ENCODE measurements at regions not wholly inside any gene's neighbourhood (a gene's known extent, or its start where the extent isn't known, plus 50 kb on each side); places are given as distances from the start of the nearest gene placed in this dataset.

GRCh38 chr2:125867908-125868307, 788.0 kb upstream of the GYPC start:
- Histone ChIP-seq H3K4me1 (ENCODE audit: control insufficient read depth, insufficient read depth, low read length) (no peaks in the 10 kb centered on the region), H3K27me3 (replicated peaks; ENCODE audit: control insufficient read depth, insufficient read depth, low read length) (no peaks in the 10 kb centered on the region), H3K9ac (ENCODE audit: low read length) (no peak overlapping the region), H3K4me3 (ENCODE audit: low read length) (no peak overlapping the region), H3K9me3 (ENCODE audit: control insufficient read depth, low read length) (peaks cover 11% of the 10 kb centered on the region), H3K36me3 (ENCODE audit: control insufficient read depth, insufficient read depth, low read length, severe bottlenecking) (no peaks in the 10 kb centered on the region)
- no peak for DNase-seq (ENCODE audit: low read depth)

GRCh38 chr2:125870264-125870663, 785.7 kb upstream of the GYPC start:
- DNase-seq (ENCODE audit: low read depth): no peak
- Histone ChIP-seq H3K9me3 (ENCODE audit: control insufficient read depth, low read length) (peaks cover 11% of the 10 kb centered on the region), H3K4me1 (ENCODE audit: control insufficient read depth, insufficient read depth, low read length) (no peaks in the 10 kb centered on the region), H3K9ac (ENCODE audit: low read length) (no peak overlapping the region), H3K36me3 (ENCODE audit: control insufficient read depth, insufficient read depth, low read length, severe bottlenecking) (no peaks in the 10 kb centered on the region), H3K4me3 (ENCODE audit: low read length) (no peak overlapping the region), H3K27me3 (replicated peaks; ENCODE audit: control insufficient read depth, insufficient read depth, low read length) (no peaks in the 10 kb centered on the region)

- H3K4me1 ChIP-seq (ENCODE audit: control insufficient read depth, insufficient read depth, low read length): no peaks in the 10 kb centered on the region
- no peak overlapping the region for H3K9ac ChIP-seq (ENCODE audit: low read length)
- no peak overlapping the region for H3K4me3 ChIP-seq (ENCODE audit: low read length)
- H3K36me3 ChIP-seq (ENCODE audit: control insufficient read depth, insufficient read depth, low read length, severe bottlenecking): no peaks in the 10 kb centered on the region
- peaks cover 11% of the 10 kb centered on the region for H3K9me3 ChIP-seq (ENCODE audit: control insufficient read depth, low read length)
- no peak for DNase-seq (ENCODE audit: low read depth)
- H3K27me3 ChIP-seq (replicated peaks; ENCODE audit: control insufficient read depth, insufficient read depth, low read length): no peaks in the 10 kb centered on the region
Observed at GRCh38 chr2:125870746-125871145, 785.2 kb upstream of the GYPC start.

DNA sequence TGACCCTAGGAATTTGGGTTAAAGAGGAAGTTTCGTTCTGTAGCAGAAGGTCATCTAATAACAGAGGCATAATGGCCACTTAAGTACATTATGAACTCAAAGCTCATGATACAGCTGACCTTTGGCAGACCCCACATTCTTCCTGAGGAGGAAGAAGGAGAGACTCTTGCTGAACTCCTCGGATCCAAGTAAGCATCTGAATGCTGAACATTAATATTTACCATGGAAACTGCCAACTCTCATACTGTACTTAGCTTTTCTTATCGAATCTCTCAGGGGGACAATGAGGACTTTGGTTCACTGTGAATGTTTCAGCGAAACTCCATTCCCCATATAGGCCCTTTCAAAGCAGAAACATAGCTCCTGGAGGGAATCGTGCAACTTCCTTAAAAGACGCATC, 781.4 kb upstream of the GYPC start:
- Histone ChIP-seq H3K9me3 (ENCODE audit: control insufficient read depth, low read length) (peaks cover 15% of the 10 kb centered on the region), H3K36me3 (ENCODE audit: control insufficient read depth, insufficient read depth, low read length, severe bottlenecking) (no peaks in the 10 kb centered on the region), H3K4me3 (ENCODE audit: low read length) (no peak overlapping the region), H3K4me1 (ENCODE audit: control insufficient read depth, insufficient read depth, low read length) (no peaks in the 10 kb centered on the region), H3K27me3 (replicated peaks; ENCODE audit: control insufficient read depth, insufficient read depth, low read length) (no peaks in the 10 kb centered on the region), H3K9ac (ENCODE audit: low read length) (no peak overlapping the region)
- DNase-seq (ENCODE audit: low read depth): no peak

DNA sequence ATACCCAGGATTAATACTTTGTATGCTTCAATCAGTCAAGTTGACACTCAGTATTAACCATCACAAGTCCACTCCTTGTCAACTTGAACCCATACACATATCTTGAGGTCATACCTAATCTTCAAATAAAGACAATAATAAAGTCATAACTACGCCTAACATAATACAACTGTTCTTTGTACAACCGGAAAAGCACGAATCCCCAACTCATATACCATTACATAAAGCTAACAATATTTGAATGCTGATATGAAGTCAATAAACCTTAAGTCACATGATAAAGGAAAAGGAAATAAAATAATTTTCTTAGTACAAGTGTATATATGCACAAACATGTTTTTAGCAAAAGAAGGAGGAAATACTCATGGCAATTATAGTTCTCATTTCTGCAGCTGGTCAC, 770.6 kb upstream of the GYPC start:
- H3K9me3 ChIP-seq (ENCODE audit: control insufficient read depth, low read length): peaks cover 27% of the 10 kb centered on the region
- no peak overlapping the region for H3K9ac ChIP-seq (ENCODE audit: low read length)
- H3K27me3 ChIP-seq (replicated peaks; ENCODE audit: control insufficient read depth, insufficient read depth, low read length): no peaks in the 10 kb centered on the region
- no peaks in the 10 kb centered on the region for H3K36me3 ChIP-seq (ENCODE audit: control insufficient read depth, insufficient read depth, low read length, severe bottlenecking)
- H3K4me3 ChIP-seq (ENCODE audit: low read length): no peak overlapping the region
- DNase-seq (ENCODE audit: low read depth): no peak
- H3K4me1 ChIP-seq (ENCODE audit: control insufficient read depth, insufficient read depth, low read length): no peaks in the 10 kb centered on the region

- H3K4me1 ChIP-seq (ENCODE audit: control insufficient read depth, insufficient read depth, low read length): no peaks in the 10 kb centered on the region
- H3K9ac ChIP-seq (ENCODE audit: low read length): no peak overlapping the region
- H3K4me3 ChIP-seq (ENCODE audit: low read length): no peak overlapping the region
- no peaks in the 10 kb centered on the region for H3K36me3 ChIP-seq (ENCODE audit: control insufficient read depth, insufficient read depth, low read length, severe bottlenecking)
- peaks cover 31% of the 10 kb centered on the region for H3K9me3 ChIP-seq (ENCODE audit: control insufficient read depth, low read length)
- no peaks in the 10 kb centered on the region for H3K27me3 ChIP-seq (replicated peaks; ENCODE audit: control insufficient read depth, insufficient read depth, low read length)
- DNase-seq (ENCODE audit: low read depth): no peak
Observed at GRCh38 chr2:125886153-125886552, 769.8 kb upstream of the GYPC start.

DNA sequence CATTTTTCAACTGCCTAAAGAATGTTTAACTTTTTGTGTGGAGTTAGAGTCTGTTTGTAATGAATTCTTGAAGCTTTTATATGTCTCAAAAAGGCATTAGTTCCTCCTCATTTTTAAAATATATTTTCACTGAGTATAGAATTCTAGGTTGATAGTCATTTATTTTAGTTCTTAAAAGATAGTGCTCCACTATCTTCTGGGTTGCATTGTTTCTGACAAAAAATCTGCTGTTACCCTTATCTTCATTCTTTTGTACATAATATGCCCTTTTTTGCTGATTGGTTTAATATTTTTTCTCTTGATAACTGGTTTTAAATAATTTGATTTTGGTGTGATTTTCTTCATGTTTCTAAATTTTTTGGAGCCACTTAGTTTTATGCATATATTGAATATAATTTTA, 754.7 kb upstream of the GYPC start:
- DNase-seq (ENCODE audit: low read depth): no peak
- Histone ChIP-seq H3K27me3 (replicated peaks; ENCODE audit: control insufficient read depth, insufficient read depth, low read length) (no peaks in the 10 kb centered on the region), H3K4me3 (ENCODE audit: low read length) (no peak overlapping the region), H3K4me1 (ENCODE audit: control insufficient read depth, insufficient read depth, low read length) (no peaks in the 10 kb centered on the region), H3K36me3 (ENCODE audit: control insufficient read depth, insufficient read depth, low read length, severe bottlenecking) (no peaks in the 10 kb centered on the region), H3K9ac (ENCODE audit: low read length) (no peak overlapping the region), H3K9me3 (ENCODE audit: control insufficient read depth, low read length) (peaks cover 30% of the 10 kb centered on the region)

DNA sequence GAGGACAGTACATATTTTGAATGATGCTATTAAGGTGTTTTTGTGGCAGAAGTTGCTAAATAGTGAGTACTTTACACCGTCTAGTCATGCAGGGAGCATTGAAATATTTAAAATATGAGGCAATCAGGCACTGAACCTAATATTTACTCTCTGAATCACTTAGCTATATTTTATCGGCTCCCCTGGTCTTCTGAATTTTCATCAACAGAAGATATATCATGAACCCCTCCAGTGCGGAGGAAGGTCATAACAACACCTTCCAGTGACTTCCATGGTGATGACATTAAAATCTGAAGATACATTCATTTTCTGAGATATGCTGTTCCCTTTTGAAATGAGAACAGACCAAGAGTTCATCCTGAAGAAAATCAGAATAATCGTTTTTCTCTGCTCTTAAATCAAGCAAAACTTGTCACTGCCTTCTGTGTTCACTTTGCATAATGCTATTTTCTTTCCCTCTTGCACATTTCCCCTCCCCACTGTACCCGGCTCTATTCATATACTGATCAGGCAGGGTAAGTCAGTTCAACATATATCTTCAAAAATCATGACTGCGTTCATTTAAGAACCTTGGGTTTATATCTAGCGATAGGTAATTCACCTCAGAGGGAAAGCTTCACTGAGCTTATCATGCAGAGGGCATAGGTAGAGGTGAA, 729.9 kb upstream of the GYPC start:
- H3K36me3 ChIP-seq (ENCODE audit: control insufficient read depth, insufficient read depth, low read length, severe bottlenecking): no peaks in the 10 kb centered on the region

DNA sequence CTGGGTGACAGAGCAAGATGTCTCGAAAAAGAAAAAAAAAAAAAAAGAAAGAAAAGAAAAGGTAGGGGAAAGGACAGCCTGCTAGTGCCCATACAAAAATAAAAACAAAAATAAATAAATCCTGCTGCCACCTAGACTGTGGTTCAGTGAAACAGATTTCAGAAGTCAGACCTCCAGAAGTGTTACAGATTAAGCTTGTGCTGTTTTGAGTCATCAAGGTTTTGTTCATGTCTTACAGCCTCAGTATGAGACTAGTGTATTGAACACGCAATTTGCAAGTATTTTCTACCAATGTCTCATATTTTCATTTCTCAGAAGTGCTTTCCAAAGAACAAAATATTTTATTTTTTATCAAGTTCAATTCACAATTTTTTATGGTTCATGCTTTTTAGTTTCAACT, 720.4 kb upstream of the GYPC start:
- Histone ChIP-seq H3K27me3 (replicated peaks; ENCODE audit: control insufficient read depth, insufficient read depth, low read length) (no peaks in the 10 kb centered on the region), H3K9ac (ENCODE audit: low read length) (no peak overlapping the region), H3K4me1 (ENCODE audit: control insufficient read depth, insufficient read depth, low read length) (no peaks in the 10 kb centered on the region), H3K4me3 (ENCODE audit: low read length) (no peak overlapping the region), H3K9me3 (ENCODE audit: control insufficient read depth, low read length) (no peaks in the 10 kb centered on the region), H3K36me3 (ENCODE audit: control insufficient read depth, insufficient read depth, low read length, severe bottlenecking) (no peaks in the 10 kb centered on the region)
- DNase-seq (ENCODE audit: low read depth): no peak

More for the DNA sequence above, 729.9 kb upstream of the GYPC start:
- Histone ChIP-seq H3K4me3 (ENCODE audit: low read length) (no peak overlapping the region), H3K9me3 (ENCODE audit: control insufficient read depth, low read length) (peaks cover 3% of the 10 kb centered on the region), H3K27me3 (replicated peaks; ENCODE audit: control insufficient read depth, insufficient read depth, low read length) (no peaks in the 10 kb centered on the region), H3K9ac (ENCODE audit: low read length) (no peak overlapping the region), H3K4me1 (ENCODE audit: control insufficient read depth, insufficient read depth, low read length) (no peaks in the 10 kb centered on the region)
- no peak for DNase-seq (ENCODE audit: low read depth)

GRCh38 chr2:125942585-125943424, 713.2 kb upstream of the GYPC start:
- H3K9me3 ChIP-seq (ENCODE audit: control insufficient read depth, low read length): peaks cover 3% of the 10 kb centered on the region
- DNase-seq (ENCODE audit: low read depth): no peak

DNA sequence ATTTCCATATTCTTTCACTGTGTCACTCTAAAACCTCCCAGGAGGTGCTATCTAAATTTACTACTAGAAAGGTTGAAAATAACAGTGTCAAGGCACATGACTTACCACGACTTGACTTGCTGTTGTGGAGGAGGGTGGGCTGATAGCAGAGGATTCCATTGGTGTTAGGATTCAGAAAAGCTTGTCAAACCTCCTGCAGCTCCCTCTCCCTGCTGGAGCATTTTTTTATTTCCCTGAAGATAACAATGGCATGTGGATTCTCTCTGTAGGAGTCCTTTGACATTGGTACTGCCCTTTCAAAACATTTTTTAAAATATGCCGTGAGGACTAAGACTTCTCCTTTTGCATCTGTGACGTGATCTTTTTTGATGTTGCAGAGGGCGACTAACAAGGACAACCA, 696.9 kb upstream of the GYPC start:
- Histone ChIP-seq H3K9ac (ENCODE audit: low read length) (no peak overlapping the region), H3K36me3 (ENCODE audit: control insufficient read depth, insufficient read depth, low read length, severe bottlenecking) (no peaks in the 10 kb centered on the region), H3K4me3 (ENCODE audit: low read length) (no peak overlapping the region), H3K27me3 (replicated peaks; ENCODE audit: control insufficient read depth, insufficient read depth, low read length) (no peaks in the 10 kb centered on the region), H3K9me3 (ENCODE audit: control insufficient read depth, low read length) (peaks cover 7% of the 10 kb centered on the region), H3K4me1 (ENCODE audit: control insufficient read depth, insufficient read depth, low read length) (no peaks in the 10 kb centered on the region)
- no peak for DNase-seq (ENCODE audit: low read depth)

More at GRCh38 chr2:125942585-125943424, 713.2 kb upstream of the GYPC start:
- H3K4me1 ChIP-seq (ENCODE audit: control insufficient read depth, insufficient read depth, low read length): no peaks in the 10 kb centered on the region
- H3K27me3 ChIP-seq (replicated peaks; ENCODE audit: control insufficient read depth, insufficient read depth, low read length): no peaks in the 10 kb centered on the region
- H3K4me3 ChIP-seq (ENCODE audit: low read length): no peak overlapping the region
- H3K9ac ChIP-seq (ENCODE audit: low read length): no peak overlapping the region
- no peaks in the 10 kb centered on the region for H3K36me3 ChIP-seq (ENCODE audit: control insufficient read depth, insufficient read depth, low read length, severe bottlenecking)

Data from adipocyte (in vitro differentiated cells).